MCF 10A (cell line): ENCODE measurements at regions not wholly inside any gene's neighbourhood (a gene's known extent, or its start where the extent isn't known, plus 50 kb on each side); places are given as distances from the start of the nearest gene placed in this dataset.

Experiments used
- BruUV-seq: library from RNA; stranded (reverse); fragments of 400-500 nt; replicated peaks from 2 replicates; lab custom pipeline; 2021; lab: Mats Ljungman, UMichigan
- CTCF ChIA-PET: fragments of 300-600 bp; sonication (Branson Sonifier 250); formaldehyde crosslinking; extraction: SDS; loops from one replicate; lab custom pipeline; 2021; ENCODE audit warnings: antibody characterized with exemption, inconsistent platforms; lab: Yijun Ruan, JAX
- POLR2A ChIA-PET: fragments of 300-600, 350-650 bp; sonication (Branson Sonifier 250); formaldehyde crosslinking; extraction: SDS; loops from one replicate; lab custom pipeline; 2020; ENCODE audit warnings: antibody characterized with exemption, inconsistent platforms; lab: Yijun Ruan, JAX
- DNase-seq: peaks from one replicate; pipeline ENCODE4 v3.0.0-alpha.2; 2018; ENCODE audit not compliant: unreplicated experiment
- H3K27ac Mint-ChIP-seq: one replicate; pipeline ENCODE4 v1.8.0; 2022; ENCODE audit warnings: mild to moderate bottlenecking, low read depth, mixed read lengths; ENCODE audit not compliant: unreplicated experiment
- H3K27me3 Mint-ChIP-seq: one replicate; pipeline ENCODE4 v1.8.0; 2022; ENCODE audit warnings: mixed read lengths; ENCODE audit not compliant: insufficient read depth, unreplicated experiment
- H3K36me3 Mint-ChIP-seq: one replicate; pipeline ENCODE4 v1.8.0; 2022; ENCODE audit warnings: mild to moderate bottlenecking, moderate library complexity, mixed read lengths; ENCODE audit not compliant: insufficient read depth, unreplicated experiment
- H3K4me1 Mint-ChIP-seq: one replicate; pipeline ENCODE4 v1.8.0; 2022; ENCODE audit warnings: mixed read lengths; ENCODE audit not compliant: insufficient read depth, unreplicated experiment
- H3K4me3 Mint-ChIP-seq: one replicate; pipeline ENCODE4 v1.8.0; 2022; ENCODE audit warnings: mild to moderate bottlenecking, moderate library complexity, mixed read lengths; ENCODE audit not compliant: unreplicated experiment
- H3K9me3 Mint-ChIP-seq: one replicate; pipeline ENCODE4 v1.8.0; 2022; ENCODE audit warnings: mixed read lengths; ENCODE audit not compliant: unreplicated experiment
- CTCF ChIP-seq: fragments of 200-600 bp; IDR thresholded peaks from one replicate; pipeline ENCODE4 v1.8.0; 2022; ENCODE audit warnings: antibody characterized with exemption, mild to moderate bottlenecking; ENCODE audit not compliant: unreplicated experiment
- intact Hi-C: fragments of 100-400 bp; cut with micrococcal nuclease; formaldehyde crosslinking; loops from 2 replicates; pipeline ENCODE4 v1.14.1; 2022

- ChIA-PET POLR2A (no interaction called here), CTCF (interaction anchor here (0.6 kb wide), 2 partner anchors 261 to 430 kb away, joined by 3 read pairs; no protein-coding TSS in a partner anchor)
- Mint-ChIP-seq H3K4me3 (no peak overlapping the region), H3K4me1 (no peaks in the 10 kb centered on the region), H3K27ac (no peak overlapping the region), H3K27me3 (peaks cover 25% of the 10 kb centered on the region), H3K9me3 (peaks cover 7% of the 10 kb centered on the region), H3K36me3 (no peaks in the 10 kb centered on the region)
- no peak for TF ChIP-seq CTCF
- no peak for DNase-seq
- BruUV-seq, result no TSS peak
- intact Hi-C loops, result no loop called here
Observed at GRCh38 chr10:128390596-128390995, 264.4 kb upstream of the MKI67 start.

GRCh38 chr10:128393546-128393945 is 267.3 kb upstream of the MKI67 start:
- POLR2A ChIA-PET, result no interaction called here
- Mint-ChIP-seq H3K36me3 (no peaks in the 10 kb centered on the region), H3K27me3 (peaks cover 42% of the 10 kb centered on the region), H3K4me1 (no peaks in the 10 kb centered on the region), H3K27ac (no peak overlapping the region), H3K4me3 (no peak overlapping the region), H3K9me3 (peaks cover 7% of the 10 kb centered on the region)
- BruUV-seq, result no TSS peak
- CTCF ChIA-PET, result no interaction called here
- TF ChIP-seq CTCF, result no peak
- intact Hi-C loops, result no loop called here
- no peak for DNase-seq

GRCh38 chr10:128398118-128398517 is 271.9 kb upstream of the MKI67 start:
- Mint-ChIP-seq H3K27ac (no peak overlapping the region), H3K36me3 (no peaks in the 10 kb centered on the region), H3K9me3 (peaks cover 17% of the 10 kb centered on the region), H3K27me3 (peaks cover 18% of the 10 kb centered on the region), H3K4me3 (no peak overlapping the region), H3K4me1 (no peaks in the 10 kb centered on the region)
- intact Hi-C loops, result no loop called here
- ChIA-PET CTCF (interaction anchor here (1.4 kb wide), 1 partner anchor 134 kb away, joined by 4 read pairs; no protein-coding TSS in a partner anchor), POLR2A (no interaction called here)
- TF ChIP-seq CTCF, result no peak
- DNase-seq, result no peak
- BruUV-seq, result no TSS peak

GRCh38 chr10:128398999-128399398 is 272.8 kb upstream of the MKI67 start:
- no peak for TF ChIP-seq CTCF
- Mint-ChIP-seq H3K27me3 (peaks cover 18% of the 10 kb centered on the region), H3K4me3 (no peak overlapping the region), H3K36me3 (no peaks in the 10 kb centered on the region), H3K4me1 (no peaks in the 10 kb centered on the region), H3K27ac (no peak overlapping the region), H3K9me3 (peaks cover 17% of the 10 kb centered on the region)
- ChIA-PET POLR2A (no interaction called here), CTCF (no interaction called here)
- BruUV-seq, result no TSS peak
- intact Hi-C loops, result no loop called here
- no peak for DNase-seq
